ENCODE measurements at regions not wholly inside any gene's neighbourhood (a gene's known extent, or its start where the extent isn't known, plus 50 kb on each side); places are given as distances from the start of the nearest gene placed in this dataset.

GRCh38 chr15:100704281-100705055, 102.1 kb downstream of the ASB7 start:
- Histone ChIP-seq H2AFZ (ENCODE audit: insufficient read depth, low read depth, low read length, poor library complexity, severe bottlenecking) (no peak overlapping the region), H3K4me2 (replicated peaks; ENCODE audit: low read depth, low read length, poor library complexity, severe bottlenecking) (no peak overlapping the region), H3K4me1 (ENCODE audit: control insufficient read depth in 2 of 2, insufficient read depth in 2 of 2, low read length in 2 of 2) (no peaks in the 10 kb centered on the region), H3K79me2 (ENCODE audit: control insufficient read depth, insufficient read depth, low read length) (no peaks in the 10 kb centered on the region), H3K27me3 (replicated peaks in 1 of 4; ENCODE audit: control extremely low read depth in 1 of 4, control insufficient read depth in 3 of 4, insufficient read depth in 4 of 4, low read length in 3 of 4) (peaks cover 0 to 3% (median 1%) of the 10 kb centered on the region in 4 experiments), H3K36me3 (replicated peaks in 1 of 2; ENCODE audit: control extremely low read depth in 1 of 2, control insufficient read depth in 1 of 2, extremely low read depth in 1 of 2, insufficient read depth in 2 of 2, low read length in 1 of 2) (no peaks in the 10 kb centered on the region), H3K9me3 (ENCODE audit: control extremely low read depth in 1 of 3, control insufficient read depth in 2 of 3, insufficient read depth in 1 of 3, low read length in 2 of 3) (peaks cover 0 to 8% (median 0%) of the 10 kb centered on the region in 3 donors), H3K27ac (ENCODE audit: low read length in 2 of 2) (no peak overlapping the region), H3K4me3 (ENCODE audit: control extremely low read depth in 1 of 5, extremely low read depth in 1 of 5, insufficient read depth in 1 of 5, low read depth in 2 of 5, low read length in 4 of 5) (no peak overlapping the region), H4K20me1 (ENCODE audit: control insufficient read depth, insufficient read depth, low read length, poor library complexity, severe bottlenecking) (no peaks in the 10 kb centered on the region), H3K9ac (ENCODE audit: low read length) (no peak overlapping the region)
- H3K4me1 Mint-ChIP-seq = no peaks in the 10 kb centered on the region
- intact Hi-C loops (cut with micrococcal nuclease) = no loop called here
- WGBS (ENCODE audit: insufficient coverage) = 89% methylated on average over 7 of the region's 7 CpGs
- ATAC-seq (ENCODE audit: low read depth) = no peak
- no peak for DNase-seq
- CTCF ChIA-PET = no interaction called here
- no peak overlapping the region for H3K4me3 Mint-ChIP-seq
- H3K9me3 Mint-ChIP-seq (ENCODE audit: insufficient read depth) = no peaks in the 10 kb centered on the region
- H3K27me3 Mint-ChIP-seq = peaks cover 30% of the 10 kb centered on the region
- POLR2A ChIA-PET = no interaction called here
- TF ChIP-seq EZH2 (IDR thresholded peaks at IDR 0.05; ENCODE audit: borderline replicate concordance, insufficient read depth, low read depth, low read length, poor library complexity, severe bottlenecking) = no peak
- TF ChIP-seq, protein P1, sequence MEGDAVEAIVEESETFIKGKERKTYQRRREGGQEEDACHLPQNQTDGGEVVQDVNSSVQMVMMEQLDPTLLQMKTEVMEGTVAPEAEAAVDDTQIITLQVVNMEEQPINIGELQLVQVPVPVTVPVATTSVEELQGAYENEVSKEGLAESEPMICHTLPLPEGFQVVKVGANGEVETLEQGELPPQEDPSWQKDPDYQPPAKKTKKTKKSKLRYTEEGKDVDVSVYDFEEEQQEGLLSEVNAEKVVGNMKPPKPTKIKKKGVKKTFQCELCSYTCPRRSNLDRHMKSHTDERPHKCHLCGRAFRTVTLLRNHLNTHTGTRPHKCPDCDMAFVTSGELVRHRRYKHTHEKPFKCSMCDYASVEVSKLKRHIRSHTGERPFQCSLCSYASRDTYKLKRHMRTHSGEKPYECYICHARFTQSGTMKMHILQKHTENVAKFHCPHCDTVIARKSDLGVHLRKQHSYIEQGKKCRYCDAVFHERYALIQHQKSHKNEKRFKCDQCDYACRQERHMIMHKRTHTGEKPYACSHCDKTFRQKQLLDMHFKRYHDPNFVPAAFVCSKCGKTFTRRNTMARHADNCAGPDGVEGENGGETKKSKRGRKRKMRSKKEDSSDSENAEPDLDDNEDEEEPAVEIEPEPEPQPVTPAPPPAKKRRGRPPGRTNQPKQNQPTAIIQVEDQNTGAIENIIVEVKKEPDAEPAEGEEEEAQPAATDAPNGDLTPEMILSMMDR (IDR thresholded peaks at IDR 0.05) = no peak
- no peak overlapping the region for H3K27ac Mint-ChIP-seq

DNA sequence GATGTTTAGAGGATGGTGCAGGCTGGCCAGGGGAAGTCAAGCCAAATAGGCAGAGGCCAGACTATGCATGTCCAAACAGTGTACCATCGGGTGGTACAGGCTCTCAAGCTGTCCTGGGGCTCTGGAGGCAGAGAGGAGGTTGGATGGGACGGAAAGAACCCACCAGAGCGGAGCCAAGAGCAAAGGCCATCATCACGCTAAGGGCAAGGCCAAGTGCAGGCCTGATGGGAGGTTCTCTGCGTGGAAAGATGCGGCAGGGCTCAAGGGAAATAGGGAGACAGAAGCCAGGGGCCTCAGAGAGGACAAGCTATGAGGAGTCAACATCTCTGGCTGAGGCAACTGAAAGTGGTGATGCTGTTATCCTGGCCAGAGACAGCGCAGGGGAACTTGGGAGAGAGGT, 102.7 kb downstream of the ASB7 start:
- no peaks in the 10 kb centered on the region for H3K36me3 ChIP-seq (replicated peaks in 1 of 2; ENCODE audit: control extremely low read depth in 1 of 2, control insufficient read depth in 1 of 2, extremely low read depth in 1 of 2, insufficient read depth in 2 of 2, low read length in 1 of 2)
- H3K9me3 ChIP-seq (ENCODE audit: control extremely low read depth in 1 of 3, control insufficient read depth in 2 of 3, insufficient read depth in 1 of 3, low read length in 2 of 3) = peaks cover 0 to 9% (median 0%) of the 10 kb centered on the region in 3 donors
- DNase-seq (no peak), ATAC-seq (ENCODE audit: low read depth) (no peak)
- ChIA-PET CTCF (no interaction called here), POLR2A (no interaction called here)
- no peaks in the 10 kb centered on the region for H3K4me1 Mint-ChIP-seq
- H3K4me1 ChIP-seq (ENCODE audit: control insufficient read depth in 2 of 2, insufficient read depth in 2 of 2, low read length in 2 of 2) = no peaks in the 10 kb centered on the region
- H3K27me3 ChIP-seq (replicated peaks in 1 of 4; ENCODE audit: control extremely low read depth in 1 of 4, control insufficient read depth in 3 of 4, insufficient read depth in 4 of 4, low read length in 3 of 4) = peaks cover 0 to 3% (median 1%) of the 10 kb centered on the region in 4 experiments
- H3K4me3 Mint-ChIP-seq = no peak overlapping the region
- H3K79me2 ChIP-seq (ENCODE audit: control insufficient read depth, insufficient read depth, low read length) = no peaks in the 10 kb centered on the region
- no peak overlapping the region for H3K9ac ChIP-seq (ENCODE audit: low read length)
- H3K4me2 ChIP-seq (replicated peaks; ENCODE audit: low read depth, low read length, poor library complexity, severe bottlenecking) = no peak overlapping the region
- 85% methylated on average over 7 of the region's 7 CpGs for WGBS (ENCODE audit: insufficient coverage)
- intact Hi-C loops (cut with micrococcal nuclease) = no loop called here
- no peak overlapping the region for H3K27ac Mint-ChIP-seq
- H3K9me3 Mint-ChIP-seq (ENCODE audit: insufficient read depth) = no peaks in the 10 kb centered on the region
- H3K27me3 Mint-ChIP-seq = peaks cover 30% of the 10 kb centered on the region
- no peaks in the 10 kb centered on the region for H4K20me1 ChIP-seq (ENCODE audit: control insufficient read depth, insufficient read depth, low read length, poor library complexity, severe bottlenecking)
- H3K27ac ChIP-seq (ENCODE audit: low read length in 2 of 2) = no peak overlapping the region
- H2AFZ ChIP-seq (ENCODE audit: insufficient read depth, low read depth, low read length, poor library complexity, severe bottlenecking) = no peak overlapping the region
- TF ChIP-seq, protein P1 (IDR thresholded peaks at IDR 0.05) = no peak
- no peak for TF ChIP-seq EZH2 (IDR thresholded peaks at IDR 0.05; ENCODE audit: borderline replicate concordance, insufficient read depth, low read depth, low read length, poor library complexity, severe bottlenecking)
- no peak overlapping the region for H3K4me3 ChIP-seq (ENCODE audit: control extremely low read depth in 1 of 5, extremely low read depth in 1 of 5, insufficient read depth in 1 of 5, low read depth in 2 of 5, low read length in 4 of 5)
